Loucy (cell line): ENCODE measurements at regions not wholly inside any gene's neighbourhood (a gene's known extent, or its start where the extent isn't known, plus 50 kb on each side); places are given as distances from the start of the nearest gene placed in this dataset.

Experiments used
- H2AFZ ChIP-seq: fragments of 200-600 bp; sonication (generic); 2 replicates; pipeline ENCODE4 v1.6.0; 2016; ENCODE audit warnings: antibody characterized with exemption, mild to moderate bottlenecking, low read length, moderate library complexity
- H3F3A ChIP-seq: fragments of 200-600 bp; 2 replicates; pipeline ENCODE4 v1.6.0; 2016; ENCODE audit warnings: antibody characterized with exemption, low read depth, mild to moderate bottlenecking
- H3K27me3 ChIP-seq: fragments of 200-600 bp; sonication (generic); 2 replicates; pipeline ENCODE4 v1.6.1; 2014; ENCODE audit warnings: low read length, mild to moderate bottlenecking; ENCODE audit not compliant: insufficient read depth, poor library complexity, severe bottlenecking
- H3K36me3 ChIP-seq: fragments of 200-600 bp; sonication (generic); 2 replicates; pipeline ENCODE4 v1.6.1; 2016; ENCODE audit warnings: low read length; ENCODE audit not compliant: insufficient read depth
- H3K4me1 ChIP-seq: fragments of 200-600 bp; sonication (generic); 2 replicates; pipeline ENCODE4 v1.5.1; 2014; ENCODE audit warnings: low read length, mild to moderate bottlenecking; ENCODE audit not compliant: insufficient read depth, poor library complexity, severe bottlenecking
- H3K4me2 ChIP-seq: fragments of 200-600 bp; sonication (generic); 2 replicates; pipeline ENCODE4 v1.6.0; 2014; ENCODE audit warnings: antibody characterized with exemption, low read length, low read depth, mild to moderate bottlenecking; ENCODE audit not compliant: poor library complexity, severe bottlenecking
- H3K4me3 ChIP-seq: fragments of 200-600 bp; sonication (generic); 2 replicates; pipeline ENCODE4 v1.5.1; 2014; ENCODE audit warnings: low read length, mild to moderate bottlenecking, mixed read lengths; ENCODE audit not compliant: poor library complexity, severe bottlenecking
- H3K79me2 ChIP-seq: fragments of 200-600 bp; sonication (generic); 2 replicates; pipeline ENCODE4 v1.6.1; 2014; ENCODE audit warnings: low read length; ENCODE audit not compliant: insufficient read depth
- H3K9ac ChIP-seq: fragments of 200-600 bp; sonication (generic); 2 replicates; pipeline ENCODE4 v1.6.0; 2014; ENCODE audit warnings: mild to moderate bottlenecking, low read depth, low read length, moderate library complexity; ENCODE audit not compliant: poor library complexity, severe bottlenecking
- H3K9me2 ChIP-seq: fragments of 200-600 bp; sonication (generic); replicated peaks from 2 replicates; pipeline ENCODE4 v1.6.1; 2016; ENCODE audit warnings: low read depth, low read length, mixed read lengths
- H3K9me3 ChIP-seq: fragments of 200-600 bp; sonication (generic); 2 replicates; pipeline ENCODE4 v1.6.1; 2014; ENCODE audit warnings: mild to moderate bottlenecking, antibody characterized with exemption, low read length, low read depth; ENCODE audit not compliant: insufficient read depth
- H4K20me1 ChIP-seq: fragments of 200-600 bp; sonication (generic); 2 replicates; pipeline ENCODE4 v1.6.0; 2014; ENCODE audit warnings: antibody characterized with exemption, low read length, mild to moderate bottlenecking; ENCODE audit not compliant: insufficient read depth, poor library complexity, severe bottlenecking
- EZH2phosphoT487 ChIP-seq: fragments of 200-600 bp; IDR thresholded peaks from 2 replicates; pipeline ENCODE4 v1.6.1; 2018; ENCODE audit warnings: antibody characterized with exemption, mild to moderate bottlenecking, moderate library complexity, borderline replicate concordance
- TF ChIP-seq, protein P1 (sequence below): fragments of 200-600 bp; sonication (generic); conservative IDR thresholded peaks from 2 replicates; pipeline ENCODE4 v1.5.1; 2014; ENCODE audit warnings: mild to moderate bottlenecking, antibody characterized with exemption, low read length

DNA sequence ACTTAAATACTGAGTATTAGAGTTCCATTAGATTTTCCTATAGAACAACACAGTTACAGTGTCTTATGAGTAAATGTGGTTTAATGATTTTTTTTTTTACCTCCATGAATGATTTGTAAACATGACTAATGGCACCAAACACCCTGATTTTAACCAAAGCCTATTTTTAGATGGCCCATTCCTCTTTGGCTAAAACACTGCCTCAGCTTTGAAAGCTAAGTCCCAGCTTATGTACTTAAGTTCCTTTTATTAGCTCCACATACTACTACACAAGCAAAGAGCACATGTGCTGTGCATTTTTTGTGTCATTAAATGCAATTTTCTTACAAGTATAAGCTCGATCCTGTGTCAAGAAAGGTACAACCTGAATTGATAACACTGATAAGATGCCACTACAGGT lies 575.6 kb upstream of the PITX2 start:
- Histone ChIP-seq H3K4me2 (no peak overlapping the region), H3K9me3 (no peaks in the 10 kb centered on the region), H3K27me3 (no peaks in the 10 kb centered on the region), H2AFZ (no peak overlapping the region), H3K9ac (no peak overlapping the region), H3K79me2 (no peaks in the 10 kb centered on the region), H3K4me3 (no peak overlapping the region), H3K9me2 (no peaks in the 10 kb centered on the region), H3F3A (no peaks in the 10 kb centered on the region), H3K36me3 (no peaks in the 10 kb centered on the region), H3K4me1 (no peaks in the 10 kb centered on the region), H4K20me1 (no peaks in the 10 kb centered on the region)
- TF ChIP-seq, protein P1, sequence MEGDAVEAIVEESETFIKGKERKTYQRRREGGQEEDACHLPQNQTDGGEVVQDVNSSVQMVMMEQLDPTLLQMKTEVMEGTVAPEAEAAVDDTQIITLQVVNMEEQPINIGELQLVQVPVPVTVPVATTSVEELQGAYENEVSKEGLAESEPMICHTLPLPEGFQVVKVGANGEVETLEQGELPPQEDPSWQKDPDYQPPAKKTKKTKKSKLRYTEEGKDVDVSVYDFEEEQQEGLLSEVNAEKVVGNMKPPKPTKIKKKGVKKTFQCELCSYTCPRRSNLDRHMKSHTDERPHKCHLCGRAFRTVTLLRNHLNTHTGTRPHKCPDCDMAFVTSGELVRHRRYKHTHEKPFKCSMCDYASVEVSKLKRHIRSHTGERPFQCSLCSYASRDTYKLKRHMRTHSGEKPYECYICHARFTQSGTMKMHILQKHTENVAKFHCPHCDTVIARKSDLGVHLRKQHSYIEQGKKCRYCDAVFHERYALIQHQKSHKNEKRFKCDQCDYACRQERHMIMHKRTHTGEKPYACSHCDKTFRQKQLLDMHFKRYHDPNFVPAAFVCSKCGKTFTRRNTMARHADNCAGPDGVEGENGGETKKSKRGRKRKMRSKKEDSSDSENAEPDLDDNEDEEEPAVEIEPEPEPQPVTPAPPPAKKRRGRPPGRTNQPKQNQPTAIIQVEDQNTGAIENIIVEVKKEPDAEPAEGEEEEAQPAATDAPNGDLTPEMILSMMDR: no peak
- no peak for TF ChIP-seq EZH2phosphoT487

DNA sequence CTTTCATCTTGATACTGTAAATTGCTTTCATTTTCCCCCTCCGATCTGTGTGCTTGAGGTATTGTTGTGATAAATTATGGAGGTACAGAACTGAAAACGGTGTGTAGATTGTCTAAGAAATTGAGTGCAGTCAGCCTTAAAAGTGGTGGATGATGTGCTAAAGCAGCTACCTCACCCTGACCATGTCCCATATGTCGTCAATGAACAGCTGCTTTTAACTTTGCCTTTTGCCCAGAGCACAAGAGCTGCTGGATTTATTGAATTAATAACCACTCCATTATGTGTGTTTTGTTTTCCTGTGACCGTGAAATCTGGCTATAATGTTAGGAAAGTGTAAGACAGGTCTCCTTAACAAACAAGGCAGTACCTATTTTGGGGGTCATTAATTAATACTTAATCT lies 581.9 kb upstream of the PITX2 start:
- Histone ChIP-seq H2AFZ (no peak overlapping the region), H3K9me3 (no peaks in the 10 kb centered on the region), H3K9me2 (no peaks in the 10 kb centered on the region), H3K79me2 (no peaks in the 10 kb centered on the region), H3K36me3 (no peaks in the 10 kb centered on the region), H3F3A (no peaks in the 10 kb centered on the region), H3K27me3 (no peaks in the 10 kb centered on the region), H3K9ac (no peak overlapping the region), H4K20me1 (no peaks in the 10 kb centered on the region), H3K4me2 (no peak overlapping the region), H3K4me3 (no peak overlapping the region), H3K4me1 (no peaks in the 10 kb centered on the region)
- TF ChIP-seq, protein P1: no peak
- no peak for TF ChIP-seq EZH2phosphoT487

DNA sequence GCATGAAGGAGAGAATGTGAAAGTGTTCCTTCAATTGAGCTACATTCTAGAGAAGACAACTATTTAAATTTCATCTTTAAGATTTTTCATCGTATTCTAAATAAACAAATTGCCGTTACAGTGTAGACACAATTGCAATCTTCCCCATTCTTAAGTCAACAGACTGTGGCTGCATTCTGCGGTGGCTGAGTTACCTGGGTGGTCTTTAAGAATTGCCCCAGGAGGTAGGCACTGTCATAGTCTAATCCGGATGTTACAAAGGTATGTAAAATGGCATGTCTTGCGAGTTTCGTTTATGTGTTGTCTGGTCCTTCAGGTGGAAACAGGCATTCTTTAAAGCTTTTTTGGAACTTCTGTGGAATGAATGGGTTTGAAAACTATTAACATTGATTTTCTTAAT lies 586.1 kb upstream of the PITX2 start:
- Histone ChIP-seq H3F3A (no peaks in the 10 kb centered on the region), H3K4me1 (no peaks in the 10 kb centered on the region), H3K4me3 (no peak overlapping the region), H4K20me1 (no peaks in the 10 kb centered on the region), H3K36me3 (no peaks in the 10 kb centered on the region), H3K9ac (no peak overlapping the region), H3K9me3 (no peaks in the 10 kb centered on the region), H3K79me2 (no peaks in the 10 kb centered on the region), H3K27me3 (no peaks in the 10 kb centered on the region), H2AFZ (no peak overlapping the region), H3K9me2 (no peaks in the 10 kb centered on the region), H3K4me2 (no peak overlapping the region)
- TF ChIP-seq, protein P1: no peak
- TF ChIP-seq EZH2phosphoT487: no peak
